Thyroid gland (tissue), 4 donors: ENCODE measurements at regions not wholly inside any gene's neighbourhood (a gene's known extent, or its start where the extent isn't known, plus 50 kb on each side); places are given as distances from the start of the nearest gene placed in this dataset.

ENCODE experiments used
- CTCF ChIP-seq, 6 experiments: fragments of 200-600 bp in 3 of 6; fragments of 450-650 bp in 3 of 6; sonication (generic) in 3 of 6; IDR thresholded peaks; one replicate each; pipeline ENCODE4 v1.5.1; 2016 to 2019; ENCODE audit warnings: antibody characterized with exemption in 6 of 6, mild to moderate bottlenecking in 2 of 6, inconsistent platforms in 1 of 6, moderate library complexity in 1 of 6
- POLR2A ChIP-seq, 2 donors: fragments of 450-650 bp; IDR thresholded peaks; one replicate each; pipeline ENCODE4 v1.6.1; 2017; ENCODE audit warnings: antibody characterized with exemption in 2 of 2, mild to moderate bottlenecking in 2 of 2, moderate library complexity in 1 of 2

- no peak for TF ChIP-seq CTCF (IDR thresholded peaks at IDR 0.05)
- no peak for TF ChIP-seq POLR2A (IDR thresholded peaks at IDR 0.05)
Observed at GRCh38 chr1:38609166-38610025, 250.2 kb downstream of the RRAGC start.
